ENCODE measurements at regions not wholly inside any gene's neighbourhood (a gene's known extent, or its start where the extent isn't known, plus 50 kb on each side); places are given as distances from the start of the nearest gene placed in this dataset.
"Not testable (repeated sequence)": the region's sequence is repeated elsewhere in the genome, so short reads cannot be mapped to it uniquely, and the experiment has no call there.

DNA sequence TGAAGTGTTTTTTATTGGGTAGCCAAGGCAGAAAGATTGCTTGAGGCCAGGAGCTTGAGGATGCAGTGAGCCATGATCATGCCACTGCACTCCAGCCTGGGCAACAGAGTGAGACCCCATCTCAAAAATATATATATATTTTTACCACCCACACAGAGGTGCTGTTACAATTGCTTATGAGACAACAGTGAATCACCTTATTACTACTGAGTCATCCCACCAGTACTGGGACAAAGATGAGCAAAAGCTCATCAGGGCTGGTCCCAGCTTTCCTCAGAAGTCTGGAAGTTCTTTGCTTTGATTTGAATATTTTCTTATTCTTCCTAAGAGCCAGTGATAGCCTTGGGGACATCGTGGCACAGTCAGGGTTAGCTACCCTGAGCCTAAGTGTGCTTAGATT lies 207.7 kb downstream of the SOX2 start:
- peaks cover 18% of the 10 kb centered on the region for H3K4me1 ChIP-seq (ENCODE audit: insufficient read depth, low read length, poor library complexity, severe bottlenecking)
- no peaks in the 10 kb centered on the region for H3K9me3 ChIP-seq (ENCODE audit: low read depth, low read length, poor library complexity, severe bottlenecking)
- H3K27ac ChIP-seq (ENCODE audit: low read depth, low read length, poor library complexity, severe bottlenecking): no peak overlapping the region
- no peak overlapping the region for H3K4me3 ChIP-seq (ENCODE audit: low read depth, low read length, poor library complexity, severe bottlenecking)
- BruUV-seq (replicated peaks): no TSS peak
- ChIA-PET POLR2A (ENCODE audit: low non-redundant PET) (no interaction called here), CTCF (no interaction called here)
- intact Hi-C loops (cut with micrococcal nuclease; ENCODE audit: unreplicated experiment): no loop called here
- TF ChIP-seq EZH2 (IDR thresholded peaks at IDR 0.05; ENCODE audit: borderline replicate concordance, low read depth, low read length, poor library complexity, severe bottlenecking) (no peak), CTCF (conservative IDR thresholded peaks at IDR 0.05; ENCODE audit: low read depth, low read length) (no peak)
- no peaks in the 10 kb centered on the region for H3K36me3 ChIP-seq (ENCODE audit: insufficient read depth, low read length, poor library complexity, severe bottlenecking)
- no peak for DNase-seq (ENCODE audit: low spot score)
- H3K27me3 ChIP-seq (replicated peaks; ENCODE audit: insufficient read depth, low read depth, low read length, poor library complexity): no peaks in the 10 kb centered on the region

DNA sequence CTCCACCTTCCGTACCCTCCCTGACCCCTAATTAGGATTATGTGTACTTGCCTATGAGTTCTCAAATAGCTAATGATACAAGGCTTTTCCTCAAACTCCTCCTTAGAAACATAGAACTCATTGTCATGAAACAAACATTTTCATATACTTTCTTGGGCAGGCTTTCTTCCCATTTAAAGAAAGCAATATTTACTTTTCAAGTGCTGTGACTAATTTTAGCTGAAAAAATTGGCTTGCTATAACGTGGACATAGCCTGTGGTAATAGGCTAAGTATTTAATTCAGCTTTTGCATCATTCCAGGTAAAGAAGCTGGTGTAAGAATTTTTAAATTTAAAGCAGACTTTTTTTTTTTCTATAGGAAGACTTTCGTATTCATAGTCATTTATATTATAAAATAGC lies 208.7 kb downstream of the SOX2 start:
- no peaks in the 10 kb centered on the region for H3K27me3 ChIP-seq (replicated peaks; ENCODE audit: insufficient read depth, low read depth, low read length, poor library complexity)
- no peak overlapping the region for H3K27ac ChIP-seq (ENCODE audit: low read depth, low read length, poor library complexity, severe bottlenecking)
- ChIA-PET CTCF (no interaction called here), POLR2A (ENCODE audit: low non-redundant PET) (no interaction called here)
- no TSS peak for BruUV-seq (replicated peaks)
- H3K4me1 ChIP-seq (ENCODE audit: insufficient read depth, low read length, poor library complexity, severe bottlenecking): peaks cover 13% of the 10 kb centered on the region
- no peaks in the 10 kb centered on the region for H3K9me3 ChIP-seq (ENCODE audit: low read depth, low read length, poor library complexity, severe bottlenecking)
- no peak for DNase-seq (ENCODE audit: low spot score)
- H3K4me3 ChIP-seq (ENCODE audit: low read depth, low read length, poor library complexity, severe bottlenecking): no peak overlapping the region
- intact Hi-C loops (cut with micrococcal nuclease; ENCODE audit: unreplicated experiment): no loop called here
- H3K36me3 ChIP-seq (ENCODE audit: insufficient read depth, low read length, poor library complexity, severe bottlenecking): no peaks in the 10 kb centered on the region
- no peak for TF ChIP-seq EZH2 (IDR thresholded peaks at IDR 0.05; ENCODE audit: borderline replicate concordance, low read depth, low read length, poor library complexity, severe bottlenecking)
- TF ChIP-seq CTCF (conservative IDR thresholded peaks at IDR 0.05; ENCODE audit: low read depth, low read length): no peak

- H3K27ac ChIP-seq (ENCODE audit: low read depth, low read length, poor library complexity, severe bottlenecking): no peak overlapping the region
- no peaks in the 10 kb centered on the region for H3K27me3 ChIP-seq (replicated peaks; ENCODE audit: insufficient read depth, low read depth, low read length, poor library complexity)
- no TSS peak for BruUV-seq (replicated peaks)
- no peaks in the 10 kb centered on the region for H3K9me3 ChIP-seq (ENCODE audit: low read depth, low read length, poor library complexity, severe bottlenecking)
- no peaks in the 10 kb centered on the region for H3K36me3 ChIP-seq (ENCODE audit: insufficient read depth, low read length, poor library complexity, severe bottlenecking)
- intact Hi-C loops (cut with micrococcal nuclease; ENCODE audit: unreplicated experiment): no loop called here
- DNase-seq (ENCODE audit: low spot score): no peak
- H3K4me1 ChIP-seq (ENCODE audit: insufficient read depth, low read length, poor library complexity, severe bottlenecking): peaks cover 7% of the 10 kb centered on the region
- CTCF ChIA-PET: no interaction called here
- H3K4me3 ChIP-seq (ENCODE audit: low read depth, low read length, poor library complexity, severe bottlenecking): no peak overlapping the region
- POLR2A ChIA-PET (ENCODE audit: low non-redundant PET): no interaction called here
- TF ChIP-seq CTCF (conservative IDR thresholded peaks at IDR 0.05; ENCODE audit: low read depth, low read length) (no peak), EZH2 (IDR thresholded peaks at IDR 0.05; ENCODE audit: borderline replicate concordance, low read depth, low read length, poor library complexity, severe bottlenecking) (no peak)
Observed at GRCh38 chr3:181921220-181921619, 209.5 kb downstream of the SOX2 start.

DNA sequence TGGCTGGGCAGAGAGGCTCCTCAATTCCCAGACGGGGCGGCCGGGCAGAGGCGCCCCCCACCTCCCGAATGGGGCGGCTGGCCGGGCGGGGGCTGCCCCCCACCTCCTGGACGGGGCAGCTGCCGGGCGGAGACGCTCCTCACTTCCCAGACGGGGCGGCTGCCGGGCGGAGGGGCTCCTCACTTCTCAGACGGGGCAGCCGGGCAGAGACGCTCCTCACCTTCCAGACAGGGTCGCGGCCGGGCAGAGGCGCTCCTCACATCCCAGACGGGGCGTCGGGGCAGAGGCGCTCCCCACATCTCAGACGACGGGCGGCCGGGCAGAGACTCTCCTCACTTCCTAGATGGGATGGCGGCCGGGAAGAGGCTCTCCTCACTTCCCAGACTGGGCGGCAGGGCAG lies 214.1 kb downstream of the SOX2 start:
- DNase-seq (ENCODE audit: low spot score); intact Hi-C loops (cut with micrococcal nuclease; ENCODE audit: unreplicated experiment): not testable (repeated sequence)

More for the DNA sequence above, 214.1 kb downstream of the SOX2 start:
- H3K4me3 ChIP-seq (ENCODE audit: low read depth, low read length, poor library complexity, severe bottlenecking); H3K36me3 ChIP-seq (ENCODE audit: insufficient read depth, low read length, poor library complexity, severe bottlenecking); POLR2A ChIA-PET (ENCODE audit: low non-redundant PET); H3K9me3 ChIP-seq (ENCODE audit: low read depth, low read length, poor library complexity, severe bottlenecking); H3K27me3 ChIP-seq (replicated peaks; ENCODE audit: insufficient read depth, low read depth, low read length, poor library complexity); CTCF ChIA-PET; H3K4me1 ChIP-seq (ENCODE audit: insufficient read depth, low read length, poor library complexity, severe bottlenecking); BruUV-seq (replicated peaks); H3K27ac ChIP-seq (ENCODE audit: low read depth, low read length, poor library complexity, severe bottlenecking): not testable (repeated sequence)
